BE2C (cell line): ENCODE measurements at regions not wholly inside any gene's neighbourhood (a gene's known extent, or its start where the extent isn't known, plus 50 kb on each side); places are given as distances from the start of the nearest gene placed in this dataset.

Source experiments
- DNase-seq: peaks from one replicate; pipeline ENCODE4 v3.0.0-alpha.2; 2020
- H3K27me3 ChIP-seq: fragments of 250-450 bp; sonication (Bioruptor Pico); 2 replicates; pipeline ENCODE4 v1.5.1; 2020; ENCODE audit warnings: mild to moderate bottlenecking
- H3K36me3 ChIP-seq: fragments of 250-450 bp; sonication (Bioruptor Pico); 2 replicates; pipeline ENCODE4 v1.5.1; 2020; ENCODE audit warnings: mild to moderate bottlenecking
- H3K4me1 ChIP-seq: fragments of 250-450 bp; sonication (Bioruptor Pico); 2 replicates; pipeline ENCODE4 v1.5.1; 2020
- H3K4me3 ChIP-seq: 2 replicates; pipeline ENCODE4 v1.5.1; 2011; ENCODE audit warnings: low read depth, low read length
- H3K9me3 ChIP-seq: fragments of 250-450 bp; sonication (Bioruptor Pico); 2 replicates; pipeline ENCODE4 v1.5.1; 2020
- CTCF ChIP-seq: IDR thresholded peaks from 2 replicates; pipeline ENCODE4 v1.5.1; 2012; ENCODE audit warnings: mild to moderate bottlenecking, low read depth, low read length

GRCh38 chr12:90234472-90234871, 525.8 kb upstream of the ATP2B1 start:
- DNase-seq: no peak
- Histone ChIP-seq H3K27me3 (no peaks in the 10 kb centered on the region), H3K36me3 (no peaks in the 10 kb centered on the region), H3K4me3 (no peak overlapping the region), H3K9me3 (no peaks in the 10 kb centered on the region), H3K4me1 (no peaks in the 10 kb centered on the region)
- no peak for TF ChIP-seq CTCF

GRCh38 chr12:90233168-90234100, 524.8 kb upstream of the ATP2B1 start:
- no peak for DNase-seq
- Histone ChIP-seq H3K9me3 (no peaks in the 10 kb centered on the region), H3K27me3 (no peaks in the 10 kb centered on the region), H3K4me1 (no peaks in the 10 kb centered on the region; the same call in 1 of the 2 replicates), H3K36me3 (no peaks in the 10 kb centered on the region), H3K4me3 (no peak overlapping the region)
- no peak for TF ChIP-seq CTCF

- no peak overlapping the region for H3K4me3 ChIP-seq
- DNase-seq: no peak
- no peaks in the 10 kb centered on the region for H3K36me3 ChIP-seq
- H3K9me3 ChIP-seq: no peaks in the 10 kb centered on the region
- no peak for TF ChIP-seq CTCF
- H3K4me1 ChIP-seq: peaks cover 6% of the 10 kb centered on the region
- no peaks in the 10 kb centered on the region for H3K27me3 ChIP-seq
Measured at GRCh38 chr12:90229407-90230170, 521.0 kb upstream of the ATP2B1 start.

- Histone ChIP-seq H3K4me3 (no peak overlapping the region), H3K27me3 (no peaks in the 10 kb centered on the region), H3K36me3 (no peaks in the 10 kb centered on the region), H3K9me3 (no peaks in the 10 kb centered on the region), H3K4me1 (peaks cover 6% of the 10 kb centered on the region)
- TF ChIP-seq CTCF: no peak
- no peak for DNase-seq
Measured at GRCh38 chr12:90226211-90226610, 517.6 kb upstream of the ATP2B1 start.

- Histone ChIP-seq H3K27me3 (no peaks in the 10 kb centered on the region), H3K4me3 (no peak overlapping the region), H3K36me3 (no peaks in the 10 kb centered on the region), H3K9me3 (no peaks in the 10 kb centered on the region), H3K4me1 (no peaks in the 10 kb centered on the region)
- no peak for DNase-seq
- TF ChIP-seq CTCF: no peak
Measured at GRCh38 chr12:90216815-90217214, 508.2 kb upstream of the ATP2B1 start.
